C4-2B (cell line): ENCODE measurements at regions not wholly inside any gene's neighbourhood (a gene's known extent, or its start where the extent isn't known, plus 50 kb on each side); places are given as distances from the start of the nearest gene placed in this dataset.

ENCODE experiments used
- ZFX ChIP-seq: fragments of 450-650 bp; IDR thresholded peaks from 2 replicates; pipeline ENCODE4 v1.6.1; 2017
- TF ChIP-seq, protein P1 (sequence below): fragments of 450-650 bp; conservative IDR thresholded peaks from 2 replicates; pipeline ENCODE4 v1.5.1; 2017; ENCODE audit warnings: mild to moderate bottlenecking

DNA sequence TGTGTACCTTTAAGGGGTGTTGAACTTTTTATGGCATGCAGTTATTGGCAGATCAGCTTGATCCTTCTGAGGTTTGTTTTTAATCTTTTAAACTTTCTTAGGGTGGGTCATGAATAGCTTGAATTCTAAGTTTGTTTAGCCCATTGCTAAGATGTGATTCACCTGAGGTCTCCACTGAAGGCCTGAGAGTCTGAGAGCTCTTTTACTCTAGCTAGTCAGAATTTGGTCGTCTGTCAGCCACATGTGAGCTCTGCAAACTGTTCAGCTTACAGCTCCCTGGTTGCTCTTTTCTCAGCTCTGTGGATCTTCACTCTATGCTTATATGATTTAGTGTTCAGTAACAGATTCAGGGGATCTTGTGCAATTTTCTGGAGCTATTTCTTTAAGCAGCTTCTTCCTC is 161.3 kb downstream of the ABHD5 start:
- TF ChIP-seq, protein P1, sequence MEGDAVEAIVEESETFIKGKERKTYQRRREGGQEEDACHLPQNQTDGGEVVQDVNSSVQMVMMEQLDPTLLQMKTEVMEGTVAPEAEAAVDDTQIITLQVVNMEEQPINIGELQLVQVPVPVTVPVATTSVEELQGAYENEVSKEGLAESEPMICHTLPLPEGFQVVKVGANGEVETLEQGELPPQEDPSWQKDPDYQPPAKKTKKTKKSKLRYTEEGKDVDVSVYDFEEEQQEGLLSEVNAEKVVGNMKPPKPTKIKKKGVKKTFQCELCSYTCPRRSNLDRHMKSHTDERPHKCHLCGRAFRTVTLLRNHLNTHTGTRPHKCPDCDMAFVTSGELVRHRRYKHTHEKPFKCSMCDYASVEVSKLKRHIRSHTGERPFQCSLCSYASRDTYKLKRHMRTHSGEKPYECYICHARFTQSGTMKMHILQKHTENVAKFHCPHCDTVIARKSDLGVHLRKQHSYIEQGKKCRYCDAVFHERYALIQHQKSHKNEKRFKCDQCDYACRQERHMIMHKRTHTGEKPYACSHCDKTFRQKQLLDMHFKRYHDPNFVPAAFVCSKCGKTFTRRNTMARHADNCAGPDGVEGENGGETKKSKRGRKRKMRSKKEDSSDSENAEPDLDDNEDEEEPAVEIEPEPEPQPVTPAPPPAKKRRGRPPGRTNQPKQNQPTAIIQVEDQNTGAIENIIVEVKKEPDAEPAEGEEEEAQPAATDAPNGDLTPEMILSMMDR, result no peak
- TF ChIP-seq ZFX, result no peak
